GM12873 (cell line): ENCODE measurements at regions not wholly inside any gene's neighbourhood (a gene's known extent, or its start where the extent isn't known, plus 50 kb on each side); places are given as distances from the start of the nearest gene placed in this dataset.

Source experiments
- CTCF ChIP-seq: IDR thresholded peaks from 2 replicates; pipeline ENCODE4 v1.5.1; 2012; ENCODE audit warnings: low read depth, mild to moderate bottlenecking, moderate library complexity, low read length, control low read depth; ENCODE audit not compliant: insufficient read depth; ENCODE audit errors: missing control alignments

DNA sequence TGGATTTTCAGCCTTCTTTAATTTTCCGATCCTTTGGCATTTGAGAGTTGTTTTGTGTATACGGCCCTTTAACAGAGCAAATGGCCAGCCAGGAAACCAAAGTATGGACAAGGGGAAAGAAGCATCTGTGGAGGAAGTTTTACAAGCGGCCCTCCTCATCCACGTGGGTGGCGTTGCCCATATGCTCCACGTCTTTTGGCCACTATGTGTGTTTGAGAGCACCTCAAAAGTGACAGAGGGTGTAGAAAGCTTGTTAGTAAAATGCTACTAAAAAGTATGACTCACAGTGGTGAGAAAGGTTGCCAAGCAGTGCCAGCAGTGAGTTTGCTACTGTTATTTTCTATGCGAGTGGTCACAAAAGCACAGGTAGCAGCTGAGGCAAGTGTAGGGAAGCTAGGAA is 451.8 kb upstream of the NPAP1 start:
- no peak for TF ChIP-seq CTCF

DNA sequence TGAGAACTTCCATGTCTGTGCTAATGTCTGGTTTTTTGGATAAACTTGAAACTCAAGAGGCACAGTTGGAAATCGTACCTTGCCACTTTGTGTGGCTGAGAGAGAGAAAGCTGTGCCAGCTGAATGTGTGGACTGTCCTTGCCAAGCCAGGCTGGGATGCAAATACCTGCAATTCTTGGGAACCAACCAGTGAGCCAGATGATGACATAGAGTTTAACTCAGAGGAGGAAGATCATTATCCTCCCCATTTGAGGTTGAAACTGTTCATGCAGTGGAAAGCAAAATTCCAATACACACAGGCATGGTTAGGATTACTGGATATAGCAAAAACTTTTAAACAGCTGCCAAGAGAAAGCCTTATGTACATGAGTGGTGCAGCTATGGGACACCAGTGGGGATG is 451.4 kb upstream of the NPAP1 start:
- TF ChIP-seq CTCF: no peak

- no peak for TF ChIP-seq CTCF
These were observed 406.4 kb upstream of the NPAP1 start for GRCh38 chr15:24269166-24269571.

DNA sequence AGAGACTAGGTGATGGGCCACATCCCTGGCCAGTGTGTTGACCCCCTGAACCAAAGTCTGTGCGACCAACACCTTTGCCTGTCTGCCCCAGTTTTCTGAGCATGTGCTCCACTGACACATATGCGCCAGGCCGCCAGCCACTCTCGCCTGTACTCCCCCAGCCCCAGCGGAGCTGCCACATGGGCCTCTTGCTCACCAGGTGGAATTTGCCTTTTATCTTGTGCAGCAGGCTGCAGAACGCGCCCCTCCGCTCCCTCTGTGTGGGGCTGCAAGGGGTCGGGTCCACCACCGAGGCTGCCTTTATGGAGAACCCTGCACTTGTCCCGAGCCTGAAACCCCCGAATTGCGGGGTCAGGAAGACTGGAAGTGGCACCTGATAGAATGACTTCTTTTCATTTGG is 405.7 kb upstream of the NPAP1 start:
- no peak for TF ChIP-seq CTCF

DNA sequence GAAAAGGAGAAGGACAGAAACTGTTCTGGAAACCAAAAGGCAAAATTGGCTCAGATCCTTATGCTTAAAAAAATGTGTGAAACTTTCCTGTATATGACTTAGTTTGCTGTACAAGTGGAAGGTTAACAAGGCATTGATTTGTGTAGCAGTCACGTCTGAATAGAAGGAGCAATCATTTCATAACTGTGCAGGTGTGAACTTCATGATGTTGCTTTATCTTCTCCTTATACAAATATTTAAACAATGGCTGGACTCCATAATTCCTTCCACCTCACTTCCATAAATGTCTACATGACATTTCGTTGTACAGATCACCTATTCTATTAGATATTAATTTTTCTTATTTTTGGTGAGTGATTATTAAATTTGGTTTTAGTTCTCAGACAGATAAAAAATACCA is 382.7 kb upstream of the NPAP1 start:
- no peak for TF ChIP-seq CTCF

DNA sequence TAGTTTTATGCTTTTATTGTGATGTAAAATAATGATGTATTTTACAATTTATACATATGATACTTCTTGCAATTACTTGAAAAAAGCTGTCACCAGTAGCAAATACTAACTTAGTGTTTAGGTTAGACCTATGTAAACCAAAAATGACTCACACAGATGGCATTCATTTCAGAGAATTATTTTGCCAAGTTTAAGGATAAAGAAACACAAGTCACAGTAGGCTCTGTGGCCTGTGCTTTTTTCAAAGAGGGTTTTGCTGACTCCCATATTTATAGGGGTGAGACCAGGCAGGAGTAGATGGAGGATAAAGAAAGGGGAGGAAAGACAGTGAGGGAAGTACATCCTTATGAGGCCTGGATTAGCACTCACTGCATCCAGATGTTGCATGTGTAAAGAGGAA is 356.6 kb upstream of the NPAP1 start:
- no peak for TF ChIP-seq CTCF

- no peak for TF ChIP-seq CTCF
These were observed 281.3 kb upstream of the NPAP1 start for GRCh38 chr15:24394303-24394702.

GRCh38 chr15:24607636-24608035 is 67.9 kb upstream of the NPAP1 start:
- no peak for TF ChIP-seq CTCF
